Fibroblast of mammary gland (primary cell): ENCODE measurements at regions not wholly inside any gene's neighbourhood (a gene's known extent, or its start where the extent isn't known, plus 50 kb on each side); places are given as distances from the start of the nearest gene placed in this dataset.

Experiments used
- DNase-seq: peaks from one replicate; pipeline ENCODE4 v3.0.0-alpha.2; 2010; ENCODE audit warnings: low read depth
- H3K4me3 ChIP-seq: 2 replicates; pipeline ENCODE4 v1.5.1; 2011; ENCODE audit warnings: low read depth, mild to moderate bottlenecking, low read length, moderate library complexity; ENCODE audit not compliant: control insufficient read depth
- CTCF ChIP-seq: conservative IDR thresholded peaks from 2 replicates; pipeline ENCODE4 v1.5.1; 2011; ENCODE audit warnings: low read depth, low read length, inconsistent platforms; ENCODE audit not compliant: control insufficient read depth, insufficient read depth

GRCh38 chr4:104986306-104986705 lies 160.4 kb upstream of the TET2 start:
- no peak for DNase-seq
- TF ChIP-seq CTCF = no peak
- no peak overlapping the region for H3K4me3 ChIP-seq

DNA sequence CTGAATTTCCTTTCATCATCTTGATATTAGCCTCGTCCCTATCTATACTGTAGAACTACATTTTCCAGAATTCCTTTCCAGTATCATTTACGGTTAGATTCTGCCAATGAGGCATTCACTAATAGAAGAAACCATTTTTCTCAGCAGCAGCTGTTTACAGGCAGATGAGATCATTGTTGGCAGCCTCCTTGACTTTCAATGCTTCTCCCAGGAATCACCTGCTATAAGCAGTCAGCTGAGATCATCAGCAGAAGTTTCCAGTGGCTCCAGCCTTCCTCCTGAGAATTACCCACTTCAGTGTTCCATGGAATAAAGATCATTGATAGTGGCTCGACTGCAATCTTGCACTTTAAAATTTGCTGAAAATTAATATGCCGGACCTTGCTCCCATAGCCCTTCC lies 157.3 kb upstream of the TET2 start:
- DNase-seq = peak; percentile 47
- TF ChIP-seq CTCF = no peak
- no peak overlapping the region for H3K4me3 ChIP-seq

DNA sequence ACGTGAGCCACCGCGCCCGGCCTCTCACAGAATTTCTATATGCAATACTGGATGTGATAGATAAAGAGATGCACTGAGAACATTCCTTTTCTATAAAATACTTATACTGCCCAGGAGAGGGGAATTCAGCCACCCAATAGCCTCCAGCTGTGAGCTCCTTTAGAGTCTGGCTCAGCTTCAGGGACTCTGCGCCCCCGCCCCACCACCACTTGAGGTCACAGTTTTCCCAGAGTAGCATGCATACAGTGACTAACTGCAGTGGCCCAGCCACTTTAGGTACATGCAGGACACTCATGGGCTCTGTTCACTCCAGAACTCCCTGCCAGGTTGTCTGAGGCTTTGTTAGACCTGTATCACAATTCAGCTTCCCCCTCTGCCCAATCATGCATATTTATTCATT lies 144.4 kb upstream of the TET2 start:
- no peak for DNase-seq
- no peak overlapping the region for H3K4me3 ChIP-seq
- no peak for TF ChIP-seq CTCF

DNA sequence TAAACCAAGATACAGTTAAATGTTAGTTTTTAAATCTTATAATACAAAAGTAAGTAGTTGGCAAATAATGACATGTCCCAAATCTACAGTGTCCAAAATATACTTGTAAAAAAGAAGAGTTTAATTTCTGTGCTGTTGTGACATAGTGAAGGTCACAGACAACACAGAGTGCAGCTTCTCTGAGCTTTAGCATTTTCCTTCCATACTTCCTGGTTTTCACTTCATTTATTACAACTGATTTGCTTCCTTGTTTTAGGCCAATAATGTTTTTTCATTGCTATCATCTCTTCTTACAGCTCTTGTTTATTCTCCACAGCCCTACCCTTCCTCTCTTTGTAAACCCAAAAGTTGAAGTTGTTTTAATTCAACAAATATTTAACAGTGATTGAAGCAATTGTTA lies 132.4 kb upstream of the TET2 start:
- TF ChIP-seq CTCF = no peak
- H3K4me3 ChIP-seq = no peak overlapping the region
- no peak for DNase-seq

DNA sequence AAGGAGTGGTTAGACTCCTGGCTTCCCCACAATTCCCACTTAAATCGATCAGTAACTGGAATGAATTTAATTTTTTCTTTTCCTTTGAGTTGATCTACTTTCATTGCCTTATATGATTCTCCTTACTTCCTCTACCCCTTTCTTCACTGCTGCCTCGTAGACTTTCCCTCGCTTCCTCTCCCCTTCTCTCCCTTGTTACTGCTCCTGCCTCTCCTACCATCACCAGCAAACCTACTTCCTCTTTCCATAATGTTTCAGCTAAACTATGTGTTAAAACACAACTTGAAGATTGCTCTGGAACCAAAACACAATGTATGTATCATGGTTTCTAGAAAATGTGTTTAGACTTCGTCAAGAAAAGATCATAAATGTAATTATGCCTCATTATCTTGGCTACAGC lies 132.0 kb upstream of the TET2 start:
- TF ChIP-seq CTCF = no peak
- H3K4me3 ChIP-seq = no peak overlapping the region
- DNase-seq = no peak

- TF ChIP-seq CTCF = no peak
- no peak overlapping the region for H3K4me3 ChIP-seq
- DNase-seq = no peak
These were observed 130.9 kb upstream of the TET2 start for GRCh38 chr4:105015750-105016149.
